ENCODE measurements at regions not wholly inside any gene's neighbourhood (a gene's known extent, or its start where the extent isn't known, plus 50 kb on each side); places are given as distances from the start of the nearest gene placed in this dataset.
A peak's percentile ranks its signal among the peaks of the same experiment; 100 is the strongest.

DNA sequence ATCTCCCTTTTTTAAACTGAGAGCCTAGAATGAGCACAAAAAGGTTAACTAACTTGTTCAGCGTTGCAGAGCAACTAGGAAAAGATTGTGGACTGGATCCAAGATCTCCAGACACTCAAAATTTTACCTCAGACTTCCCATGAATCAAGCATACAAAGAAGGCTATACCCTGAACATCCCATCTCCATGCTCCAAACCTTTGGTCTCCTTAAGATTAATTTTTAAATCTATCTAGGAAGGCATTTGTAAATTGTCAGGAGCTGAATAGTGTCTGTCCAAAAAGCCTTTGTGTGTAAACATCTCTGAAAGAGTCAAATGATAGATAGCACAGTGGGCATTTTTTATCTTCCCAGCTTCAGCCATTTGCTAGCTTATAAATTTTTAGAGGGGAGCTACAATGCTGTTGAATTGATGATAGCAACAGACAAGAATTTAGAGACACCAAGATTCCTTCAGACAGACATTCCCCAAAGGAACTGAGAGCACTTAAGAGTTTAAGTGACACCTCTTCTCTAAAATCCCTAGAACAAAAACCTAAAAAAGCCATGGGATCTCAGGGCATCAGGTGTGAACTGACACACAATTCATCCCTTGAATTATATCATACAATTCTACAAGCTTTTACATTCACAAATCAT lies 480.8 kb upstream of the FAM241A start:
- H3K27me3 ChIP-seq (ENCODE audit: control insufficient read depth in 5 of 5, insufficient read depth in 4 of 5, low read length in 5 of 5): no peaks in the 10 kb centered on the region

DNA sequence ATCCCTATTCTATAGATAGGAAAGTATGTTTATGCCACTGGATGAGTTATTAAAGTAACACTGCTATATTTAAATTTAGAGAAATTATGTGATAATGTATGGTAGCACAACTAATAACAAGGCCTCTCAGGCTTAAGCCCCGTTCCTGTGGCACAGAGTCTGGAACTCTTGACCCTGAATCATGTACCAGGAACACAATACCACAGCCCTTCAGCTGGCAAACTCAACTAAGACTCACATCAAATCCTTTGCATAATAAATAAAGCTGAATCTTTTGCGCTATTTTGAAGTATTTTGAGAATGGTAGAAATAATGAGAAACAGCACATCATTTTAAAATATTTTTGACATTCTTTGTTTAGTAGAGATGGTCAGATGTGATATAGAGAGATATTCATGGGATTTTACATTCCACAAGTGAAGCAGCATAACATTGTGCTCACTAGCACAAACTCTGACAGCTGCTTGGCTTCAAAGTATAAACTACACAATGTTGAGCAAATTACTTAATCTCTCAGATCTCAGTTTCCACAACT lies 478.4 kb upstream of the FAM241A start:
- Histone ChIP-seq H3K36me3 (ENCODE audit: control insufficient read depth in 5 of 5, insufficient read depth in 5 of 5, low read length in 5 of 5) (no peaks in the 10 kb centered on the region), H3K4me1 (ENCODE audit: control insufficient read depth in 5 of 5, insufficient read depth in 5 of 5, low read length in 5 of 5) (peaks cover 0 to 8% (median 2%) of the 10 kb centered on the region in 5 donors), H3K27ac (ENCODE audit: low read depth, low read length) (no peak overlapping the region), H3K4me3 (ENCODE audit: low read depth in 1 of 5, low read length in 5 of 5) (no peak overlapping the region), H3K9me3 (ENCODE audit: control insufficient read depth in 5 of 5, low read length in 5 of 5) (no peaks in the 10 kb centered on the region), H3K9ac (ENCODE audit: low read length in 5 of 5) (no peak overlapping the region), H3K27me3 (ENCODE audit: control insufficient read depth in 5 of 5, insufficient read depth in 4 of 5, low read length in 5 of 5) (no peaks in the 10 kb centered on the region)

More for the DNA sequence above, 480.8 kb upstream of the FAM241A start:
- Histone ChIP-seq H3K9ac (ENCODE audit: low read length in 5 of 5) (no peak overlapping the region), H3K9me3 (ENCODE audit: control insufficient read depth in 5 of 5, low read length in 5 of 5) (no peaks in the 10 kb centered on the region), H3K4me1 (ENCODE audit: control insufficient read depth in 5 of 5, insufficient read depth in 5 of 5, low read length in 5 of 5) (no peaks in the 10 kb centered on the region), H3K4me3 (ENCODE audit: low read depth in 1 of 5, low read length in 5 of 5) (no peak overlapping the region), H3K27ac (ENCODE audit: low read depth, low read length) (no peak overlapping the region), H3K36me3 (ENCODE audit: control insufficient read depth in 5 of 5, insufficient read depth in 5 of 5, low read length in 5 of 5) (no peaks in the 10 kb centered on the region)

DNA sequence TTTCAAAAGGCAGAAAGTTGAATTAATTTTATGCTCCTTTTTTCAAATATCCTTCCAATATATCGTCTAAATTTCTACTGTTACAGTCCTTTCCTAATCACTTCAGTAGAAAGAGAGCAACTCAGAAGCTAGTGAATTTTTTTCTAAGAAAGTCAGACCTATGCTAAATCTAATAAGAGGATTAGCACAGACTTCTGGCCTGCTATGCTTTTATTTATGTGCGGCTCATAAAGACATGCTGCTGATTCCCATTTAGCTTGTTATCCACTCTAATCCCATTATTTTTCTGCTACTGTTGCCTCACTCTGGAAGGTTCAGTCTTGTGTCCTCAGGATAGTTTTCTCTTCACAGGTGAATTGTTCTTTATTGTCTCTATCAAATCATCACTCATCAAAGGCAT lies 473.5 kb upstream of the FAM241A start:
- Histone ChIP-seq H3K36me3 (ENCODE audit: control insufficient read depth in 5 of 5, insufficient read depth in 5 of 5, low read length in 5 of 5) (no peaks in the 10 kb centered on the region), H3K4me1 (ENCODE audit: control insufficient read depth in 5 of 5, insufficient read depth in 5 of 5, low read length in 5 of 5) (peaks cover 0 to 12% (median 9%) of the 10 kb centered on the region in 5 donors), H3K4me3 (ENCODE audit: low read depth in 1 of 5, low read length in 5 of 5) (no peak overlapping the region), H3K9ac (ENCODE audit: low read length in 5 of 5) (peak overlapping the region in 1 of 5 donors; percentile 2), H3K27ac (ENCODE audit: low read depth, low read length) (no peak overlapping the region), H3K27me3 (ENCODE audit: control insufficient read depth in 5 of 5, insufficient read depth in 4 of 5, low read length in 5 of 5) (no peaks in the 10 kb centered on the region), H3K9me3 (ENCODE audit: control insufficient read depth in 5 of 5, low read length in 5 of 5) (no peaks in the 10 kb centered on the region)

DNA sequence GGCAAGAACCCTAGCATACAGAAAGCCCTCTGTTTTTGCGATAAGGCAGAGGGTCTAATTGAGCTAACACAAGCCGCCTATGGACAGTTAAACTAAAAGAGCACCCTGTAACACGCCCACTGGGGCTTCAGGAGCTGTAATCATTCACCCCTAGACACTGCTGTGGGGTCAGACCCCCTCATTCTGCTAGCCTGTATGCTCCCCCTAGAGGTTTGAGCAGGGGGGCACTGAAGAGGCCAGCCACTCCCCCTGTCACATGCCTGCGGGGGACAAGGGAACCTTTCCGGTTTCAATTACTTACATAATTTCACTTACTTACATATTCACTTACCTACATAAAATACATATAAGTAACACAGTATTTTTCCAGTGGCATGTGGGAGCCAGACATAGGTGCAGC lies 469.5 kb upstream of the FAM241A start:
- no peak overlapping the region for H3K4me3 ChIP-seq (ENCODE audit: low read depth in 1 of 5, low read length in 5 of 5)
- H3K36me3 ChIP-seq (ENCODE audit: control insufficient read depth in 5 of 5, insufficient read depth in 5 of 5, low read length in 5 of 5): no peaks in the 10 kb centered on the region
- no peaks in the 10 kb centered on the region for H3K27me3 ChIP-seq (ENCODE audit: control insufficient read depth in 5 of 5, insufficient read depth in 4 of 5, low read length in 5 of 5)
- H3K27ac ChIP-seq (ENCODE audit: low read depth, low read length): no peak overlapping the region
- H3K9me3 ChIP-seq (ENCODE audit: control insufficient read depth in 5 of 5, low read length in 5 of 5): no peaks in the 10 kb centered on the region
- peaks cover 0 to 38% (median 26%) of the 10 kb centered on the region in 5 donors for H3K4me1 ChIP-seq (ENCODE audit: control insufficient read depth in 5 of 5, insufficient read depth in 5 of 5, low read length in 5 of 5)
- no peak overlapping the region for H3K9ac ChIP-seq (ENCODE audit: low read length in 5 of 5)

DNA sequence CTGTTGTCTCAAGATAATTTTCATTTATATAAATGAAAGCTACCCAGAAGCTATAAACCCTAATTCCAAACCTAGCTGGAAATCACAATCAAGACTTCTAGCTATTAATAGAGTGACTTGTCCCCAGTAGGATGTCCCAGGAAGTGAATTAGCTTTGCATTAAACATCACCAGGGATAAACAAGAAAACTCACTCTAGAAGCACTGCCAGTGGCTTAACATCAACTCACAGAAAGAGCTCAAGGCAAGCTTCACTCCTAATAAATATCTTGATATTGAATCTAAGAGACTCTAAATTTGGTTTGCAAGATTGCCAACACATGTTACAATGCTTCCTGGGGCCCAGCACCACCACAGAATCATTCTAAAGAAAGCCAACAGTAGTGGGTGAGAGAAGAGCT lies 468.7 kb upstream of the FAM241A start:
- peak overlapping the region; percentile 48 for H3K27ac ChIP-seq (ENCODE audit: low read depth, low read length)

DNA sequence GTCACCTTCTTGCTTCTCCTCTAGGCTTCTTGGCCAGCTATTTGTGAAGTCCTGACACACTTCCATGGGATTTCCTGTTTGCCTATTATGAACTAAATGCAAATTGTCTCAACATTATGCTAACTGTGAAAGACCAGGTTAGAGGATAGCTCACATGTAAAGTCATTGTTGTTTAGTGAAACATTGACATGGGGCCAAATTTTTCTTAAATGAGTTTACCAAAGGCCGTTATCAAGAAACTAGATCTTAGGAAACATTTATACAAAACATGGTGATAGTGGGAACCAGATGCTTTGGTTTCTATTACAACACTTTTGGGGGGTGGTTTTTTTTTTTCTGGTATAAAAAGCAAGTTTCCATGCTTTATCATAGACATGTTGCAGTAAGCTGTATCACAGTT lies 466.8 kb upstream of the FAM241A start:
- H3K4me1 ChIP-seq (ENCODE audit: control insufficient read depth in 5 of 5, insufficient read depth in 5 of 5, low read length in 5 of 5): peaks cover 0 to 33% (median 23%) of the 10 kb centered on the region in 5 donors
- H3K9me3 ChIP-seq (ENCODE audit: control insufficient read depth in 5 of 5, low read length in 5 of 5): no peaks in the 10 kb centered on the region
- no peak overlapping the region for H3K9ac ChIP-seq (ENCODE audit: low read length in 5 of 5)
- no peaks in the 10 kb centered on the region for H3K36me3 ChIP-seq (ENCODE audit: control insufficient read depth in 5 of 5, insufficient read depth in 5 of 5, low read length in 5 of 5)
- no peak overlapping the region for H3K4me3 ChIP-seq (ENCODE audit: low read depth in 1 of 5, low read length in 5 of 5)
- H3K27me3 ChIP-seq (ENCODE audit: control insufficient read depth in 5 of 5, insufficient read depth in 4 of 5, low read length in 5 of 5): no peaks in the 10 kb centered on the region
- peak overlapping the region; percentile 28 for H3K27ac ChIP-seq (ENCODE audit: low read depth, low read length)

More for the DNA sequence above, 468.7 kb upstream of the FAM241A start:
- H3K4me3 ChIP-seq (ENCODE audit: low read depth in 1 of 5, low read length in 5 of 5): no peak overlapping the region
- peaks cover 0 to 34% (median 25%) of the 10 kb centered on the region in 5 donors for H3K4me1 ChIP-seq (ENCODE audit: control insufficient read depth in 5 of 5, insufficient read depth in 5 of 5, low read length in 5 of 5)
- no peaks in the 10 kb centered on the region for H3K27me3 ChIP-seq (ENCODE audit: control insufficient read depth in 5 of 5, insufficient read depth in 4 of 5, low read length in 5 of 5)
- H3K9me3 ChIP-seq (ENCODE audit: control insufficient read depth in 5 of 5, low read length in 5 of 5): no peaks in the 10 kb centered on the region
- no peaks in the 10 kb centered on the region for H3K36me3 ChIP-seq (ENCODE audit: control insufficient read depth in 5 of 5, insufficient read depth in 5 of 5, low read length in 5 of 5)
- H3K9ac ChIP-seq (ENCODE audit: low read length in 5 of 5): no peak overlapping the region

DNA sequence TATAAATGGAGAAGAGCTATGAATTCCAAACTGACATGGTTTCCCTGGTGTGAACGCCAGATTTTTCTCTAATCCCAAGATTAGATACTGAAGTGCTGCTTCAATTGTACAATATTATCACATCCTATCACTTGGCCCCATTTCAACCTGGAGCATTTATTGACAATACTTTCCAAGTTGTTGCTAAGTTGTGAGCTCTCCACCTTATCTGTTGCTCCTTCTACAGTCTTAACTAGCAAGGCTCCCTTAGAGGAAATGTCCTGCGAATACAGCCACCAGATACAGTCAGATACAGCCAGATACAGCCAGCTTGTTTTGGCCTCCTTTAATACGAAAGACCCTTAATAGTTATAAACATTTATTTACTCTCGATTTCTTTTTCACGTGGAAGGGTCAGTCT lies 466.3 kb upstream of the FAM241A start:
- no peak overlapping the region for H3K4me3 ChIP-seq (ENCODE audit: low read depth in 1 of 5, low read length in 5 of 5)
- H3K27ac ChIP-seq (ENCODE audit: low read depth, low read length): peak overlapping the region; percentile 28
- no peaks in the 10 kb centered on the region for H3K36me3 ChIP-seq (ENCODE audit: control insufficient read depth in 5 of 5, insufficient read depth in 5 of 5, low read length in 5 of 5)
- H3K9me3 ChIP-seq (ENCODE audit: control insufficient read depth in 5 of 5, low read length in 5 of 5): no peaks in the 10 kb centered on the region
- peaks cover 0 to 33% (median 23%) of the 10 kb centered on the region in 5 donors for H3K4me1 ChIP-seq (ENCODE audit: control insufficient read depth in 5 of 5, insufficient read depth in 5 of 5, low read length in 5 of 5)
- H3K27me3 ChIP-seq (ENCODE audit: control insufficient read depth in 5 of 5, insufficient read depth in 4 of 5, low read length in 5 of 5): no peaks in the 10 kb centered on the region
- no peak overlapping the region for H3K9ac ChIP-seq (ENCODE audit: low read length in 5 of 5)

DNA sequence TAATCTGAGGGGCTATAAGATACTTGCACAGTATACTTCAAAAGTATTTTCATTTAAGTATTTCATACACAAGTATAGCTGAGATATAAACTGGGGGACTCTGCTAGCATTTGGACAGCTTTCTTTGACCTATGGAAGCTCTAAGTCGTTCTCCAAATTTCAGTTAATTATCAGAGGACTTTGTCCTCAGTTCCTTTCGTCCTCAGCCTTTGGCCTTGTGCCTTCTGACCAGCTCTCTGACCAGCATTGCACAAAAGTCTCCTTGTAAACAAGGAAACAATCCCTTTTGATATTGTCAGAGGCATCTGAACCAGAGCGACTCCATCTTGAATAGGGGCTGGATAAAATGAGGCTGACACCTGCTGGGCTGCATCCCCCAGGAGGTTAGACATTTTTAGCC lies 464.0 kb upstream of the FAM241A start:
- no peak overlapping the region for H3K4me3 ChIP-seq (ENCODE audit: low read depth in 1 of 5, low read length in 5 of 5)
- H3K9ac ChIP-seq (ENCODE audit: low read length in 5 of 5): no peak overlapping the region
- H3K27me3 ChIP-seq (ENCODE audit: control insufficient read depth in 5 of 5, insufficient read depth in 4 of 5, low read length in 5 of 5): no peaks in the 10 kb centered on the region
- H3K4me1 ChIP-seq (ENCODE audit: control insufficient read depth in 5 of 5, insufficient read depth in 5 of 5, low read length in 5 of 5): peaks cover 0 to 31% (median 21%) of the 10 kb centered on the region in 5 donors
- H3K36me3 ChIP-seq (ENCODE audit: control insufficient read depth in 5 of 5, insufficient read depth in 5 of 5, low read length in 5 of 5): no peaks in the 10 kb centered on the region
- H3K9me3 ChIP-seq (ENCODE audit: control insufficient read depth in 5 of 5, low read length in 5 of 5): no peaks in the 10 kb centered on the region
- H3K27ac ChIP-seq (ENCODE audit: low read depth, low read length): no peak overlapping the region

DNA sequence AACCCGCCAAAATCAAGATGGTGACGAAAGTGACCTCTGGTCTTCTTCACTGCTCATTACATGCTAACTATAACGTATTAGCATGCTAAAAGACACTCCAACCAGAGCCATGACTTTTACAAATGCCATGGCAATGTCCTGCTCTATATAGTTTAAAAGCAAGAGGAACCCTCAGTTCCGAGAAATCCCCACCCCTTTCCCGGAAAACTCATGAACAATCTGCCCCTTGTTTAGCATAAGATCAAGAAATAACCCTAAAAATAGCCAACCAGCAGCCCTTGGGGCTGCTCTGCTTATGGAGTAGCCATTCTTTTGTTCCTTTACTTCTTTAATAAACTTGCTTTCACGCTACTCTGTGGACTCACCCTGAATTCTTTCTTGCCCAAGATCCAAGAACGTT lies 463.5 kb upstream of the FAM241A start:
- no peaks in the 10 kb centered on the region for H3K27me3 ChIP-seq (ENCODE audit: control insufficient read depth in 5 of 5, insufficient read depth in 4 of 5, low read length in 5 of 5)
- no peak overlapping the region for H3K4me3 ChIP-seq (ENCODE audit: low read depth in 1 of 5, low read length in 5 of 5)
- H3K9ac ChIP-seq (ENCODE audit: low read length in 5 of 5): no peak overlapping the region
- H3K36me3 ChIP-seq (ENCODE audit: control insufficient read depth in 5 of 5, insufficient read depth in 5 of 5, low read length in 5 of 5): no peaks in the 10 kb centered on the region
- H3K27ac ChIP-seq (ENCODE audit: low read depth, low read length): no peak overlapping the region
- no peaks in the 10 kb centered on the region for H3K9me3 ChIP-seq (ENCODE audit: control insufficient read depth in 5 of 5, low read length in 5 of 5)
- H3K4me1 ChIP-seq (ENCODE audit: control insufficient read depth in 5 of 5, insufficient read depth in 5 of 5, low read length in 5 of 5): peaks cover 0 to 26% (median 18%) of the 10 kb centered on the region in 5 donors

DNA sequence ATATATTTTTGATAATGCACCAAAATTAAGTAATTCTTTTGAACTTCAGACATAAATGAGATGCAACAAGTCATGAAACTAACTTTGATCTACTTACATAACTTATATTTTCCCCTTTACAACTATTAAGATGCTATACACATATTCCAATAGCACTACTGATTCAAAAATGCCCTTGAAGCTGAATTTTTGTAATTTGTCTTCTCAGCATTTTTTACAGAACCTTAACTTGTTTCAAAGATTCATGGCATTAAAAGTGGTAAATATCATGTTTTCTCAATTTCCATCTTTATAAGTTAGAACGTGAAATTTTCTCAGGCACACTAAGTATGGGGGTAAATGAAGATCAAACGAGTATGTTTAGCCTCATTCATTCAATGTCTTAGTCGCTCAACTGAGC lies 460.0 kb upstream of the FAM241A start:
- no peak overlapping the region for H3K4me3 ChIP-seq (ENCODE audit: low read depth in 1 of 5, low read length in 5 of 5)
- no peak overlapping the region for H3K9ac ChIP-seq (ENCODE audit: low read length in 5 of 5)
- peaks cover 0 to 9% (median 6%) of the 10 kb centered on the region in 5 donors for H3K4me1 ChIP-seq (ENCODE audit: control insufficient read depth in 5 of 5, insufficient read depth in 5 of 5, low read length in 5 of 5)
- H3K36me3 ChIP-seq (ENCODE audit: control insufficient read depth in 5 of 5, insufficient read depth in 5 of 5, low read length in 5 of 5): no peaks in the 10 kb centered on the region
- no peak overlapping the region for H3K27ac ChIP-seq (ENCODE audit: low read depth, low read length)
- no peaks in the 10 kb centered on the region for H3K27me3 ChIP-seq (ENCODE audit: control insufficient read depth in 5 of 5, insufficient read depth in 4 of 5, low read length in 5 of 5)
- no peaks in the 10 kb centered on the region for H3K9me3 ChIP-seq (ENCODE audit: control insufficient read depth in 5 of 5, low read length in 5 of 5)

Data from subcutaneous abdominal adipose tissue (tissue), 5 donors.